ENCODE measurements at regions not wholly inside any gene's neighbourhood (a gene's known extent, or its start where the extent isn't known, plus 50 kb on each side); places are given as distances from the start of the nearest gene placed in this dataset.

- TF ChIP-seq CTCF (IDR thresholded peaks at IDR 0.05; ENCODE audit: low read depth, low read length), result no peak
- DNase-seq (ENCODE audit: low read depth in 1 of 2, low spot score in 1 of 2), result peak in 1 of 2 donors; percentile 38
- H3K27ac ChIP-seq, result no peak overlapping the region
Observed at GRCh38 chr3:177610686-177611633, 413.7 kb upstream of the TBL1XR1 start.

GRCh38 chr3:177611752-177612334 lies 414.6 kb upstream of the TBL1XR1 start:
- Histone ChIP-seq H3K36me3 (no peaks in the 10 kb centered on the region), H3K4me3 (no peak overlapping the region), H3K27ac (no peak overlapping the region), H3K9me3 (ENCODE audit: low read depth) (no peaks in the 10 kb centered on the region), H3K27me3 (no peaks in the 10 kb centered on the region), H3K4me1 (ENCODE audit: low read depth) (no peaks in the 10 kb centered on the region)
- DNase-seq (ENCODE audit: low read depth in 1 of 2, low spot score in 1 of 2), result no peak
- no peak for TF ChIP-seq CTCF (IDR thresholded peaks at IDR 0.05; ENCODE audit: low read depth, low read length)

More at GRCh38 chr3:177610686-177611633, 413.7 kb upstream of the TBL1XR1 start:
- Histone ChIP-seq H3K4me1 (ENCODE audit: low read depth) (no peaks in the 10 kb centered on the region), H3K36me3 (no peaks in the 10 kb centered on the region), H3K4me3 (no peak overlapping the region), H3K27me3 (no peaks in the 10 kb centered on the region), H3K9me3 (ENCODE audit: low read depth) (no peaks in the 10 kb centered on the region)

GRCh38 chr3:177613901-177614300 lies 416.6 kb upstream of the TBL1XR1 start:
- no peak for TF ChIP-seq CTCF (IDR thresholded peaks at IDR 0.05; ENCODE audit: low read depth, low read length)
- no peak for DNase-seq (ENCODE audit: low read depth in 1 of 2, low spot score in 1 of 2)
- no peaks in the 10 kb centered on the region for H3K36me3 ChIP-seq
- no peaks in the 10 kb centered on the region for H3K4me1 ChIP-seq (ENCODE audit: low read depth)
- H3K9me3 ChIP-seq (ENCODE audit: low read depth), result no peaks in the 10 kb centered on the region
- no peaks in the 10 kb centered on the region for H3K27me3 ChIP-seq
- H3K4me3 ChIP-seq, result no peak overlapping the region
- H3K27ac ChIP-seq, result no peak overlapping the region

DNA sequence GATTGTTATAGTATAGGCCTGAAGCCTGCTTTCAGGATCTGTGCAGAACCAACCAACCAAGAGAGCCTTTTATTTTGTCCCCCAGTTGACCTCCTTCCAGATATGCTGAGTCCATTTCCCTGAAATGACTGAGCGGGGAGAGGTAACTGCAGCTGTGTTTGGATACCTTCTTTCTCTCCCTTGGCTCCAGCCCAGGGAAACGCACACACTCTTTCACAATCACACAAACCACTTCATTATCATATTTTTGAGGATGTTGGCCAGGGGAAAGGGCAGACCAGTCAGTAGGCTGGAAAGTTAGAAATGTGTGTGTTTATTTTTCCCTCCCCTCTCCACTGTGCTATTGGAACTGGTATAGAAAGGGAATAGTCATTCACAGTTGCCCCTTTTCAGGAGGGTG lies 417.7 kb upstream of the TBL1XR1 start:
- Histone ChIP-seq H3K9me3 (ENCODE audit: low read depth) (no peaks in the 10 kb centered on the region), H3K27ac (no peak overlapping the region), H3K27me3 (no peaks in the 10 kb centered on the region), H3K36me3 (no peaks in the 10 kb centered on the region), H3K4me3 (no peak overlapping the region), H3K4me1 (ENCODE audit: low read depth) (no peaks in the 10 kb centered on the region)
- TF ChIP-seq CTCF (IDR thresholded peaks at IDR 0.05; ENCODE audit: low read depth, low read length), result no peak
- DNase-seq (ENCODE audit: low read depth in 1 of 2, low spot score in 1 of 2), result peak in 1 of 2 donors; percentile 99

DNA sequence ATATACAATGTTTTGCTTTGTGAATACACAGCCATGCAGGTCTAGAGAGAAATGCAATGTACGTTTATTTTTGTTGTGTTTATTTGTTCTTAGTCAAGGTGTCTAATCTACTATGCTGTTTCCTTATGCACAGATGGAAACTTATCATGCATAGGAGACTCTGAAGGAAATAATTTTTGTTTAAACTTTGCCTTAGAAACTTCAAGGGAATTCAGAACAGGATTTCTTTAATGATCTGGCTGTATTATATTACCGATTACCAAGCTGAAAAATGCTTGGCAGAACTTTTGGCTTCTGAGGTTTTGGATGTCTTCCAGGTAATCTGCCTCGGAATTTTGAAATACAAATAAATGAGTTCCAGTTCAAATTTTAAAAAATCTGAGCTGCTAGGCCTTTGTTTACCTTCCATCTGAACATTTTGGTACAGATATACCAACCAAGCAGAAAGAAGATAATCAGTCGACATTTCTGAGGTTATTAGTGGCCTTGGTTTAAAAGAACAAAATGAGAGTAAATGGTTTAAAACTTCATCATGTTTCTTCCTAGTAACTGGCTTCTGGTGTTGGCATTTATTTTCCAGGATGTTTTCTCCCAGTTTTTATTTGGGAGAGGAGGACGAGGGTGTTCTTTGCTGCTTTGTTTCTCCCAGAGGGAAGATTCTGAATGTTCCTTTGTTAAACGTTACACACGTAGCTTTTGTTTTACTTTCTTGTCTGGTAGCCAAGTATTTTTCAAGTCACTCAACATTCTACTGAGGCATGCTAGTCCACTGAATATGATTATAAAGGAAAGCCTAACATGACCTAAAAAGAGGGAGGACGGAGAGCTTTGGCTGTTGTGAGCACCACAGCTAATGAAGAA lies 421.8 kb upstream of the TBL1XR1 start:
- Histone ChIP-seq H3K27ac (no peak overlapping the region), H3K27me3 (no peaks in the 10 kb centered on the region), H3K9me3 (ENCODE audit: low read depth) (no peaks in the 10 kb centered on the region), H3K4me3 (no peak overlapping the region), H3K4me1 (ENCODE audit: low read depth) (no peaks in the 10 kb centered on the region), H3K36me3 (no peaks in the 10 kb centered on the region)
- TF ChIP-seq CTCF (IDR thresholded peaks at IDR 0.05; ENCODE audit: low read depth, low read length), result no peak
- DNase-seq (ENCODE audit: low read depth in 1 of 2, low spot score in 1 of 2), result peak in 1 of 2 donors; percentile 90
